Left renal cortex interstitium (tissue), 4 donors: ENCODE measurements at regions not wholly inside any gene's neighbourhood (a gene's known extent, or its start where the extent isn't known, plus 50 kb on each side); places are given as distances from the start of the nearest gene placed in this dataset.
"Not testable (repeated sequence)": the region's sequence is repeated elsewhere in the genome, so short reads cannot be mapped to it uniquely, and the experiment has no call there.

Experiments
- DNase-seq, 4 donors: peaks; one replicate each; pipeline ENCODE4 v3.0.0-alpha.2; 2013; ENCODE audit warnings: low read depth in 4 of 4, low spot score in 2 of 4, missing footprints in 1 of 4

DNA sequence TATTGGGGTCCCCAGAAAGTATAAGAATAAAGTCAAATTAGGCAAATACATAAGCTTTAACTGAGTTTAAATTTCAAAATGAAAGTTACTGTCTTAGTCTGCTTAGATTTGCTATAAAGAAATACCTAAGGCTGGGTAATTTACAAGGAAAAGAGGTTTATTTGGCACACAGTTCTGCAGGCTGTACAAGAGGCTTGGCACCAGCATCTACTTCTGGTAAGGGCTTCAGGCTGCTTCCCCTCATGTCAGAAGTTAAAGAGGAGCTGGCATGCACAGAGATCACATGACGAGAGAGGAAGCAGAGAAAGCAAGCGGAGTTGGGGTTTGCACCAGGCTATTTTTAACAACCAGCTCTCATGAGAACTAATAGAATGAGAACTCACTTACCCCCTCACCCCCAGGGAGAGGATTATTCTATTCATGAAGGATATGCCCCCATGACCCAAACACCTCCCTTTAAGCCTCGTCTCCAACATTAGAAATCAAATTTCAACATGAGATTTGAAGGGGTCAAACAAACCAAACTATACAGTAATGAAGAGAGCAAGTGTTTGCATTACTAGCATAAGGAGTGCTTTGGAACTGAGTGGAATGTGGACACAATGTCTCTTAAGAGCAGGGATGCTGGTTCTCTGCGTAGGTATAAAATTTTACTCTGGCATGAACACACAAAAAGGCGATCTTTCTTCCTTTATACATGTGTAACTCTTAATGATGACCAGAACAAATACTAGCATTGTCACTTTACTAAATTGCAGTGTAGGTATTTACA is 292.8 kb upstream of the PMFBP1 start:
- DNase-seq = no peak

DNA sequence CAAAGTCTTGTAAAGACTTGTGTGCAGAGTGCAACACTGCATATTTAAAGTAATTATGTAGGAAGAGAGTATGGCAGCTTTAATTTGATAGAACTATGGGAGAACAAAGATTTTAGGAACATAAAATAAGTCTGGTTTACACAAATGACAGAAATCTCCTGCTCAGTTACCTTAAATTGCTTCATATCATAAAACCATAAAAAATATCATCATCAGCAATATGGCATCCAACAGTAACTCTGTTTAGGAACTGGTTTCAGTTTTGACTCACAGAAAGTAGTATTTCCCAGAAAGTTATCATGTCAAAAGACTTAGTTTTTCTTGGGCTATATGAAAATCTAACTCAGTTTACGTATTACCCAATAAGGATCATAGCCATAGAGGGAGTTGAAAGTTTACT is 292.1 kb upstream of the PMFBP1 start:
- no peak for DNase-seq

DNA sequence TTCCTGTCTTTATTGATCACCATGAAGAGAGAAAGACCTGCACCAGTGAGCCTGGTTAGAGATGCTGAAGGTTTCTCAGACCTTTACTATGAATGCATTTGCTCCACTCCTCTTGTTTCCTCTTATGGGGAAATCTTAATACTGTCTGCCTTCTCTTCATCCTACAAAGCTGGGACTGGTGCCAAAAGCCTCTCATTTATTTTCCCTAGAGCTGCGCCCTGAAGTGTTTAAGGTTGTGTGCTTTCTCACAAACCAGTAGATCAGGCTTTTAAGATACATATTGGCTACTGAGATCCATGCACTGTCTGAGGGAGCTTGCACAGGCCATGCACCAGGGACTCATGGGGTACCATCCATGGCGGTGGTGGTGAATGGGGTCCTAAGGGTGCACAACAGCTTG is 286.1 kb upstream of the PMFBP1 start:
- DNase-seq = no peak

DNA sequence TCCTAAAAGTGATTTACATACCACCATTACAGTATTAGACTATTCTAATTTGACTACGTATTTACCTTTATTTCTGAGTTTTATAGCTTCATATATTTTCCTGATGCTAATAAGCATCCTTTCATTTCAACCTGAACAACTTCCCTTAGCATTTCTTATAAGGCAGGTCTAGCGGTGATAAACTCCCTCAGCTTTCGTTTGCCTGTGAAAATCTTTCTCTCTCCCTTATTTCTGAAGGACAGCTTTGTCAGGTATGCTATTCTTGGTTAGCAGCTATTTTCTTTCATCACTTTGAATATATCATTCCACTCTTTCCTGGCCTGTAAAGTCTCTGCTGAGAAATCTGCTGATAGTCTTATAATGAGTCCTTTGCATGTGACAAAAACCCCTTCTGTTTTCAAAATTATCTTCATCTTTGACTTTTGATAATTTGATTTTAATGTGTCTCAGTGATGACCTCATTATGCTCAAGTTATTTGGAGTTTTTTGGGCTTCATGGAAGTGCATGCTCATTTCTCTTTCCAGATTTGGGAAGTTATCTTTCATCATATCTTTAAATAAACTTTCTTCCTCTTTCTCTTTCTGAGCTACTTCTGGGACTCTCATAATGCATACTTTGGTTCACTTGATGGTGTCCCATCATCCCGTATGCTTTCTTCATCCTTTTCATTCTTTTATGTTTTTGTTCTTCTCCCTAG is 285.4 kb upstream of the PMFBP1 start:
- no peak for DNase-seq

DNA sequence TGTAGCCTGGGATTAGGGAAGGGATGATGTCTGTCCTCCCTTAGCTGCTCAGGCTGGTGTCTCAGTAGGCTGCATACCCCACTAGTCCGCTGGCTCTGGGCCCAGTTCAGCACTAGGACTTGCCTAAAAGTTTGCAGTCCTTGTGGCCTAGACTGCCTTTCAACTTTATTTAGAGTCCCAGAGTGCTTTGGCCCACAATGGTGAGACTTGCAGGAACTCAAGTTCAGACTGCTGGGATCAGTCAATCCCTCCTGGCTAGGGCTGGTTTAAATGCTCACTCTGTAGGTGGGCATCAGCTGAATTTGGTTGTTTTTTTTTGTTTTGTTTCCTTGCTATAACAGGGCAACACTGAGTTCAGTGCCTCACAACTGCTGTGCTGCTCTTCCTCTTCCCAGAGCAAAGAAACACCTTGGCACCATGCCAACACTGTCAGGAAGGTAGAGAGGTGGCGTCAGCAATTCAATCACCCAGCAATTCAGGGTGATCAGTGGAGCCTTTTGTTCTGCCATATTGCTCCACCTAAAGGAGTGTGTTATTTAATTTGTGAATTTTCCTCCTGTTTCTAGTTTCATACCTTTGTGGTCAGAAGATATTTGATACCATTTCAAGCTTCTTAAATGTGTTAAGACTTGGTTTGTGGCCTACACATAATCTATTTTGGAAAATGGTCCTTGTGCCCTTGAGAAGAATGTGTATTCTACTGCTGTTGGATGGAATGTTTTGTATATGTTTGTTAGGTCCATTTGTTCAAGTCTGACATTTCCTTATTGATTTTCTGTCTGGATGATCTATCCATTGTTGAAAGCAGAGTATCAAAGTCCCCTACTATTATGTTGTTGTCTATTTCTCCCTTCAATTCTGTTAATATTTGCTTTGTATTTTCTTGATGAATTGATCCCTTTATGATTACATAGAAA is 284.0 kb upstream of the PMFBP1 start:
- DNase-seq = no peak

DNA sequence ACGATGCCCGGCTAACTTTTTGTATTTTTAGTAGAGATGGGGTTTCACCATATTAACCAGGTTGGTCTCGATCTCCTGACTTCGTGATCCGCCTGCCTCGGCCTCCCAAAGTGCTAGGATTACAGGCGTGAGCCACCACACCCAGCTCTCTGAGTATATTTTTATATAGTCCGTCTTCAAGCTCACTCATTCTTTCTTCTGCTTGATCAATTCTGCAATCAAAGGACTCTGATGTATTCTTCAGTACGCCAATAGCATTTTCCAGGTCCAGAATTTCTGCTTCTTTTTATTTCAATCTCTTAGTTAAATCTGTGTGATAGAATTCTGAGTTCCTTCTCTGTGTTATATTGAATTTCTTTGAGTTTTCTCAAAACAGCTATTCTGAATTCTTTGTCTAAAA is 281.9 kb upstream of the PMFBP1 start:
- not testable (repeated sequence) for DNase-seq

DNA sequence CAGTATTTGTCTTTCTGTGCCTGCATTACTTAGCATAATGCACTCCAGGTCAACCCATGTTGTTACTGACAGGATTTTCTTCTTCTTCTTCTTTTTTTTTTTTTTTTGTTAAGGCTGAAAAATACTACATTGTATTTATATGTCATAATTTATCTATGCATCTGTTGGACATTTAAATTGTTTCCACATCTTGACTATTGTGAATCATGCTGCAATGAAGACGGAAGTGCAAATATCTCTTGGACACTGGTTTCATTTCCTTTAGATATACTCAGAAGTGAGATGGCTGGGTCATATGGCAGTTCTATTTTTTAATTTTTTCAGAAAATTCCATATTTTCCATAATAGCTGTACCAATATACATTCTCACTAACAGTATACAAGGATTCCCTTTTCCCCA is 272.7 kb upstream of the PMFBP1 start:
- DNase-seq = no peak

DNA sequence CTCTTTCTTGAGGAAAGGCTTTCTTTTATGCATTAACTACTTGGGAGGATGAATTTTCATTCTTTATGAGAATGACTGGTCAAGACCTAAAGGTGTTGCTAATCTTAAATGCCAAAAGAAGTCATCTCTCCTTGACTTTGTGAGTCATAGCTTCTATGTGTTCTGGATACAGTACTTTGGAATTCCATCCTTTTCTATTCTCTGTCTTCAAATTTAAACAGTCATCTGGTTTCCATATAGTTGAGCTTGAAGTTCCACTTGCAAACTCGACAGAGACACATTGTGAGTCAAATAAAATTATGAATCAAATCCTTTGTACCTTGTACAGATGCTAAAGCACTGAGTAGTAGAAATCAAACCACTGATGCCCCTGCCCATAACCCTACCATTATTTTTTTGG is 271.9 kb upstream of the PMFBP1 start:
- no peak for DNase-seq

DNA sequence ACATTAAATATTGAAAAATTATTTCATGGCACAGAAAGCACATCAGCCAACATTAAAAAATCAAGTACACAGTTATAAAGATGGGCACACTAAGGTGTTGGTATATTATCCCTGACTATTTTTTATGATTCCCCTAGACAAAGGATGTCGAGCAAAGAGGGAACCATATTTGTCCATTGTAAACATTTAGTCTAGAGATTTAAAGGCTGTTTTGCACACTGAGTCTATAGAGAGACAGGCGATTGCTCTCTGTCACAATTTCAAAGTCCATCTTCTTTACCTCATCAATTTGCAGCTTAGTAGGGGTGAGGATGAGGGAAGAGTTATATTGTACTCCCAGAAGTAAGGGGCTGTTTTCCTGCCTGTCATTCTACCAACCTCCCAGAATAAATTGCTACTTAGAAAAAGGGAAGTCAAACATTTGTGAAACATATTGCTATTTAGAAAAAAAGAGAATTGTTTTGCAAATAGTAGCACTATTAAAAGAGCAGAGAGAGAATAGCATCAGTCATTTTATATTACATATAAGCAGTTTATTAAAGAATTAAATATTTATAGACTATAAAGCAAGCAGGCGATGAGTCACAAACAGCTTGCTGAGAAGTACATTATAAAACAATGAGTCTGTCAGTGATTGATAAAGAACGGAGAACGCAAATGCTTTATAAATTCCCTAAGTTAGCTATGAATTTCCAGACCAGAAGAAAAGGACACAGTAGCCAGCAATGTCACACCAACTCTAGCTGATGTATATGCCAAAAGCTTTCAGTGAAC is 270.6 kb upstream of the PMFBP1 start:
- DNase-seq = no peak

DNA sequence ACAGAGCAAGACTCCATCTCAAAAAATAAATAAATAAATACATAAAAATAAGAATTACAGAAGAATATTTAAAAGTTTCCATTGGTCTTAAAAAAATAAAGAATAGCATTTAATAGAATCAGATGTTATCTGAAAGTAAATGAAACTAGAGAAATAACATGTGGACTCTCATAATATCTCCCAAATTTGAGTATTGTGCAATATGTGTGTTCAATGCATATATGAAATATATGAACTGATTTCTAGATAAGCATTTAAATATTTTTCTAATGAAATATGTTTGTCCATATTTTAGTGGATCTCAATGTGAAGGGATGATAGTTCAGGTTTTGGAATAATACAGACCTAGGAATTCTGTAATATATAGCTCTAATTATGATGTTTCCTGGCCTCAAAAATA is 265.9 kb upstream of the PMFBP1 start:
- DNase-seq = no peak

DNA sequence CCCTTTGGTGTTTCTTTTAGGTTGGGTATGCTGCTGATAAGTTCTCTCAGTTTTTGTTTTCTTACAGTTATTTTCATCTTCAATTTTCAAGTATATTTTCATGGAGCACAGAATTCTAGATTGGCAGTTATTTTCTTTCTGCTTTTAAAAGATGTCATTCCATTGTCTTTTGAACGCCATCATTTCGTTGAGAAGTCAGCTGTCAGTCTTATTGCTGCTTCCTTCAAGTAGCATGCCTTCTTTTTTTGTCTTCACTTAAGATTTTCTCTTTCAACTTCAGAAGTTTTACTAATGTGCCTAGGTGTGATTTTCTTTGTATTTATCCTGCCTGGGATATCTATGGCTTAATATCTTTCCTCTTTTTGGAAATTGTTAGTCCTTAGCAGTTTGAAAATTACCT is 262.2 kb upstream of the PMFBP1 start:
- DNase-seq = peak in 1 of 4 donors; percentile 1

DNA sequence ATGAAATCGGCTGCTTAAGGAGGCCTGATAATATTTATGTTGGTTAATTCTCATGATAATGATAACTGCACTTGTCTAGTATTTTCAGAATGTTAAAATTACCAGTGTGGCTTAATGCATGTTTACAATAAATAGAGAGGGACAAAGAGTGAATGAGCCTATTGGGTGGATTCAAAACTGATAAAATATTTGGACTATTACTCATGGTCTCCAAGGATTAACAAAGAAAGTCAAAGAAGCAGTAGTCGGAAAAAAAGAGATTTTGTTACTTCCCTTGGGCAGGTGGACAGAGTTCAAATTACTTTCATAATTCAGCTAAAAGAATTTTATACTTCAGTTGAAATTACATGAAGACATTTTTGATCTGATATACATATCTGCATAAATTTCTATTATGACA is 258.2 kb upstream of the PMFBP1 start:
- DNase-seq = no peak

DNA sequence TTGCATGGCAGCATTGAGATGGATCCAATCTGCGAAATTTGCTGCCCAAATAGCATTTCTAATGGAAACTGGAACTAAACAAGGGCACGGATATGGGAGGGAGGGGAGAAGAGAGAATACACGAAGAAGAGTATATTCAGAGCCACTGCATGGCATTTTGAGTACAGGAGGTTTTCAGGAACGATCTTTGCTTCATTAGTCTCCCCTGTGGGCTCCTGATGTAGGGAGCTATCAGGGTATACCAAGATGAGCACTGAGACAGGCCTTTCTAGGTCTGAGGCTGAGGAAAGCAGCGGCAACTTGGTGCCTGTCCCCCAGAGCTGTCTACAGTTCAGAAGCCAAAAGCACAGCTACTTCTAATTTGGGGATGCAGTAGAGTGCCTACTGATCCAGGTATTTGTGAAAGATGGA is 257.7 kb upstream of the PMFBP1 start:
- DNase-seq = no peak

DNA sequence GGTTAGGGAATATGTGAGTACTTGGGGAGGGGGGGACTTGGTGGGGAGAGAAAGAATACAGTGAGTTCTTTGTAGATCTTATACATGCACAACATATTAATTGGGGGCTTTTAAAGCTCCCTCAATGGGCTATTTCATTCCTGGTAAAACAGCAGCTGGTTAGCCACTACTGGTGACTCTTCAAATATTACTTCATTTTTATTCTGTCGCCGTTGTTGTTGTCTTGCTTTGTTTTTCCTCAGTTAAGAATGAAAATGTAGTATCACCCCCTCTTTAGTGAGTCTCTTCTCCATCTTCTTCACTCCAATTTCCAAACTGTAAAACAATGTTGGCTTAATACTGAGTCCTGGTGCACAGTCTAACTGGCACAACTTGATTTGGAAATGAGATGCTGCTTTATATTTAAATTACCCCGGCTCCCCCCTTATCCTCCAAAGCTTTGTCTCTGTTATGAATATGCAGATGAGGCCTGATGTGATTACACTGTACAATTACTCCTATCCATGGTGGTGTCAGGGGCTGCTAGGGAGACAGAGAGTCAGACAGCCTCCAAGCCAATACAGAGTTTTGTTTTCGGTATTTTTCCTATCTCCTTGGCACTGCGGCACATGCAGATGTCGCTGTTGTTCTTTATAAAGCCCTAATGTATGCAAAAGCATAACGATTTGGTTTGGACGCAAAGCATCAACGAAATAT is 256.9 kb upstream of the PMFBP1 start:
- no peak for DNase-seq

DNA sequence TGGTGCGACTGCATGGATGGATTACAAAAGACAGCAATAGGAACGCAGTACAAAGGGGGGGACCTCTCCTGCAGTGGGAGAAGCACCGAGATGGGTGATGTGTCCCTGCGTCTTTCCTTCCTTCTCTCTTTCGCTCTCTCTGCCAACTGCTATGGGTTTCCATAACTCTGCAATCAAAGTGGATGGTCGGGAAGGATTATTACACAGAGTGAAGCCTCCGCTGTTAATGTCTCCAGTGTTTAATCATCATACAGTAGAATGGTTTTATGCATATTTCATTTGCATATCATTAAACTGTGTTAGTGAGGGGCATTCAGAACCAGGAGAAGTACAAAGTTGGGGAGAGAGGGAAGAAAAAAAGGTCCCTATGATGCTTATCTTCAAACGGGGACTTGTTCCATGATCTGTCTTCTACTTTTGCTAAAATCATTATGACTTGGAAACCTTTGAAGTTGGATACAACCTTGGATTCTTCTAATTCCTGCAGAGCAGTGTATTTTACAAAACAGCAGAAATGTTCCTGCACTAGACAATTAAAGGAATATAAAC is 255.9 kb upstream of the PMFBP1 start:
- no peak for DNase-seq

DNA sequence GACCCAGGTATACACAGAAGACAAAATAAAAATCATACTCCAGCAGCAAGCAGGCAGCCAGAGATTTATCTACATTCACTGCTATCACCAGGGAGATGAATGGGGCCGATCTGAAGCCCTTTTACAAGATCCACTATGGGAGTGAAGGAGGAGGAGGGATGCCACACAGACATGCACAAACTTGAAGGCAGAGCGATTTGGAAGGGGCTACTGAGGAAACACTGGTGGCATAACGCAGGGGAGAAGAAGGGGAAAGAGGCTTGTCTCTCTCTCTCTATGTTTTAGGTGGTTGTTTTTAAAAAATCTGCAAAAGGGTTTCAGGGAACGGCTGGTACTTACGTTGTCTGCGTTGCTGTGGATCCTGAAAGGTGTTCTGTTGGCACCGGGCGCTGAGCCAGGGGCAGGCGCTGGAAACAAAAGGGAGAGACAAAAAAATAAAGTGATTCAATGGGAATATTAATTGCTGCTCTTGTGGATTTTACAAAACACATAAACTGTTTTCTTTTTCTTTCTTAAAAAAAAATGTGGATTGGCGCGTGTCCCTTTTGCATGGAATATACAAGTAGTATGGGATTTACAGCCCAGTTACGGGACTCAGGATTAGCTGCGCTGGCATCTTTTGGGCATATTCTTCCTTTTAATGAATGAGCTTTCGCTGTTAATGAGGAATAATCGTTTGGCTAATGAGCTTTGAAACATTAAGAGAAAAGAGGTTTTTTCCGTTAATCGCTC is 255.3 kb upstream of the PMFBP1 start:
- no peak for DNase-seq

DNA sequence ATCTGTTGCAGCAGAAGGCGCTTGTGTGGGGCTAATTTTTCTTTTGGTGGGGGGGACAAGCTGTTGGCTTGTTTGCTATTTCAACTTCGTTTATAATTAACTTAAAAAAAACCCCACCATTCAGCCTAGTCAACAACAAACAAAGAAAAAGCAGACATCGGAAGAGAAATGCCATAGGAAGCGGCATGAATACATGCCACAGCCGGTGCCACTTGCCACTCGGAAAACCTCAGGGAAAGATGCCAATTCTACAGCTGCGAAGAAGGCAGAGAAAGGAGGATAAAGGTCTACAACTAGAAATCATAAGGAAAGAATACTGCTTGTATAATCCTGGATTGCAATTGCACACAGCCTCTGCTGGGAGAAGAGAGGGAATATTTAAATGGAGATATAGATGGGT is 254.4 kb upstream of the PMFBP1 start:
- no peak for DNase-seq

DNA sequence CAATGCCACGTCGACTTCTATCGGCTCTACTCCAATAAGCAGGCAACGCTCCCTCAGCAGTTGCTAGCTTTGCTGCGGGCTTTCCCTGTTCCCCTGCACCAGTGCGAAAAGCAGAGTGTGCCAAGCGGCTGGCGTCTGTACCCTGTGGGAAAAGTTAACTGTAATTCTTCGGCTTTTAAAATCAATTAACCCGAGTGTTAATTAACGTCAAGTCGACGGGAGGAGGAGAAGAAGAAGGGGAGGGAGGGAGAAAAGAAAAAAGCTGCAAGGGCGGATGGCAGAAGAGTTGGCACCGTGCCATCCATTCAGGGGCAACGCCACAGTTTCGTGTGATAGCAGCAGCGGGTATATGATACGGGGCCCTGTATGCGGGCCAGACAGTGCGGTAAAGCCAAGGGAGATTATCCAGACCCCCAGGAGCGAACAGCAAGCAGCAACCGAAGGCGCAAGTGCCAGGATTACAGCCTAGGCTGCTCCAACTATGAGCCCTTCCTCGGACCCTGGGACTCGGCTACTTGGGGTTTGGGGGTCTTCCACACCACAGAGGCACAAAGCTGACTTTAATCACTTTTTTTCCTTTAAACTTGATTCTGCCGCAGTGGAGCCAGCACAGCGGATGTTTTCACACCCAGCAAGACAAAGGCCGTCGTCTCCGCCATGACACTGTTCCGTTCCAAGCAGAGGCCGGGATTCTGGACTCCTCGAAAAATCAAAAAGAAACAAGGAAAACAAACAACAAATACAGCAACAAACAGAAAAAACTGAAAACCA is 253.8 kb upstream of the PMFBP1 start:
- DNase-seq = no peak
